H9 (cell line): ENCODE measurements at regions not wholly inside any gene's neighbourhood (a gene's known extent, or its start where the extent isn't known, plus 50 kb on each side); places are given as distances from the start of the nearest gene placed in this dataset.

ENCODE experiments used
- DNase-seq: peaks from one replicate; pipeline ENCODE4 v3.0.0-alpha.2; 2017
- H2AFZ ChIP-seq: one replicate; pipeline ENCODE4 v1.6.1; 2013; ENCODE audit warnings: mild to moderate bottlenecking, low read length, control low read depth, moderate library complexity
- H2AK5ac ChIP-seq: 2 replicates; pipeline ENCODE4 v1.6.1; 2013; ENCODE audit warnings: low read length, control low read depth, mixed read lengths; ENCODE audit not compliant: insufficient read length
- H2BK120ac ChIP-seq: one replicate; pipeline ENCODE4 v1.6.1; 2013; ENCODE audit warnings: low read depth, mild to moderate bottlenecking, low read length, control low read depth, inconsistent platforms; ENCODE audit not compliant: poor library complexity, severe bottlenecking
- H2BK12ac ChIP-seq: 2 replicates; pipeline ENCODE4 v1.6.1; 2013; ENCODE audit warnings: low read length, control low read depth, mixed read lengths, low read depth; ENCODE audit not compliant: insufficient read length
- H2BK15ac ChIP-seq: 2 replicates; pipeline ENCODE4 v1.6.1; 2013; ENCODE audit warnings: low read depth, low read length, control low read depth
- H2BK20ac ChIP-seq: one replicate; pipeline ENCODE4 v1.6.1; 2013; ENCODE audit warnings: low read depth, mild to moderate bottlenecking, low read length, control low read depth, inconsistent platforms; ENCODE audit not compliant: poor library complexity, severe bottlenecking
- H2BK5ac ChIP-seq: 2 replicates; pipeline ENCODE4 v1.6.1; 2013; ENCODE audit warnings: low read length, control low read depth, mixed read lengths; ENCODE audit not compliant: insufficient read length
- H3K14ac ChIP-seq: 2 replicates; pipeline ENCODE4 v1.6.1; 2013; ENCODE audit warnings: low read length, control low read depth; ENCODE audit not compliant: insufficient read depth
- H3K18ac ChIP-seq: 2 replicates; pipeline ENCODE4 v1.6.1; 2013; ENCODE audit warnings: low read depth, mild to moderate bottlenecking, mixed read lengths, low read length, control low read depth; ENCODE audit not compliant: insufficient read length
- H3K23ac ChIP-seq: 2 replicates; pipeline ENCODE4 v1.6.1; 2013; ENCODE audit warnings: low read length, control low read depth, mixed read lengths, low read depth; ENCODE audit not compliant: insufficient read length
- H3K23me2 ChIP-seq: 2 replicates; pipeline ENCODE4 v1.6.1; 2013; ENCODE audit warnings: low read depth, mild to moderate bottlenecking, mixed read lengths, low read length, control low read depth; ENCODE audit not compliant: insufficient read length, poor library complexity, severe bottlenecking
- H3K27ac ChIP-seq: 2 replicates; pipeline ENCODE4 v1.5.1; 2013; ENCODE audit warnings: low read length, control low read depth, mixed read lengths, low read depth; ENCODE audit not compliant: insufficient read length
- H3K27me3 ChIP-seq: 2 replicates; pipeline ENCODE4 v1.6.1; 2013; ENCODE audit warnings: low read length, control low read depth, inconsistent platforms; ENCODE audit not compliant: insufficient read depth
- H3K4ac ChIP-seq: 2 replicates; pipeline ENCODE4 v1.6.1; 2013; ENCODE audit warnings: low read depth, mild to moderate bottlenecking, control low read depth, inconsistent platforms, low read length, moderate library complexity
- H3K4me1 ChIP-seq: 2 replicates; pipeline ENCODE4 v1.6.1; 2013; ENCODE audit warnings: low read length, control low read depth, inconsistent platforms; ENCODE audit not compliant: insufficient read depth
- H3K4me2 ChIP-seq: 2 replicates; pipeline ENCODE4 v1.6.1; 2013; ENCODE audit warnings: low read length, control low read depth, mixed read lengths; ENCODE audit not compliant: insufficient read length, insufficient read depth
- H3K56ac ChIP-seq: 2 replicates; pipeline ENCODE4 v1.6.1; 2013; ENCODE audit warnings: low read depth, mild to moderate bottlenecking, mixed read lengths, low read length, control low read depth; ENCODE audit not compliant: insufficient read length
- H3K79me1 ChIP-seq: 2 replicates; pipeline ENCODE4 v1.6.1; 2013; ENCODE audit warnings: low read depth, mild to moderate bottlenecking, moderate library complexity, low read length, control low read depth, inconsistent platforms; ENCODE audit not compliant: insufficient read depth, poor library complexity, severe bottlenecking
- H3K79me2 ChIP-seq: 2 replicates; pipeline ENCODE4 v1.6.1; 2013; ENCODE audit warnings: low read length, control low read depth, inconsistent platforms; ENCODE audit not compliant: insufficient read depth
- H3K9ac ChIP-seq: 2 replicates; pipeline ENCODE4 v1.6.1; 2013; ENCODE audit warnings: low read length, control low read depth, mixed read lengths; ENCODE audit not compliant: insufficient read length; ENCODE audit errors: extremely low read depth
- H3K9me3 ChIP-seq: one replicate; pipeline ENCODE4 v1.6.1; 2013; ENCODE audit warnings: low read depth, low read length, inconsistent platforms; ENCODE audit not compliant: control insufficient read depth
- H3T11ph ChIP-seq: one replicate; pipeline ENCODE4 v1.6.1; 2013; ENCODE audit warnings: mild to moderate bottlenecking, low read length, control low read depth, inconsistent platforms
- H4K20me1 ChIP-seq: one replicate; pipeline ENCODE4 v1.6.1; 2013; ENCODE audit not compliant: control insufficient read depth, insufficient read length, insufficient read depth
- H4K5ac ChIP-seq: 2 replicates; pipeline ENCODE4 v1.6.1; 2013; ENCODE audit warnings: low read depth, mild to moderate bottlenecking, mixed read lengths, low read length, control low read depth; ENCODE audit not compliant: insufficient read length
- H4K8ac ChIP-seq: replicated peaks from 2 replicates; pipeline ENCODE4 v1.6.1; 2013; ENCODE audit warnings: low read length, control low read depth, mixed read lengths, low read depth; ENCODE audit not compliant: insufficient read length
- H4K91ac ChIP-seq: 2 replicates; pipeline ENCODE4 v1.6.1; 2013; ENCODE audit warnings: low read depth, mild to moderate bottlenecking, moderate library complexity, mixed read lengths, low read length, control low read depth; ENCODE audit not compliant: insufficient read length
- H3K27ac Mint-ChIP-seq, 3 experiments: 2 replicates in 2 of 3; 3 replicates in 1 of 3; pipeline ENCODE4 v1.8.0; 2020 to 2021; ENCODE audit warnings: mixed read lengths in 3 of 3, mild to moderate bottlenecking in 1 of 3, moderate library complexity in 1 of 3
- H3K27me3 Mint-ChIP-seq: 2 replicates; pipeline ENCODE4 v1.8.0; 2021; ENCODE audit warnings: low read depth, mild to moderate bottlenecking, moderate library complexity, mixed read lengths
- H3K36me3 Mint-ChIP-seq, 3 experiments: 2 replicates in 2 of 3; 3 replicates in 1 of 3; pipeline ENCODE4 v1.8.0; 2020 to 2021; ENCODE audit warnings: low read depth in 3 of 3, mixed read lengths in 3 of 3; ENCODE audit not compliant: insufficient read depth in 1 of 3
- H3K4me1 Mint-ChIP-seq, 2 experiments: 2 replicates each; pipeline ENCODE4 v1.8.0; 2020; ENCODE audit warnings: mixed read lengths in 2 of 2
- H3K4me3 Mint-ChIP-seq, 2 experiments: 2 replicates in 1 of 2; 3 replicates in 1 of 2; pipeline ENCODE4 v1.8.0; 2020 to 2021; ENCODE audit warnings: mild to moderate bottlenecking in 2 of 2, mixed read lengths in 2 of 2, moderate library complexity in 1 of 2
- H3K9me3 Mint-ChIP-seq, 2 experiments: 2 replicates in 1 of 2; 3 replicates in 1 of 2; pipeline ENCODE4 v1.8.0; 2020; ENCODE audit warnings: mild to moderate bottlenecking in 2 of 2, mixed read lengths in 2 of 2, moderate library complexity in 1 of 2
- WGBS: extraction: QIAGEN DNeasy Blood & Tissue Kit; methylation state at CpG from one replicate; pipeline ENCODE4 v1.1.7; 2013; ENCODE audit warnings: missing lambda C conversion rate, low lambda C conversion rate, mixed read lengths; ENCODE audit not compliant: insufficient read length; ENCODE audit errors: extremely low coverage; 5-methylcytosine and 5-hydroxymethylcytosine counted together
- TF ChIP-seq, protein P1 (sequence below): fragments of 200-600 bp; sonication (generic); conservative IDR thresholded peaks from 3 replicates; pipeline ENCODE4 v1.8.0; 2021; ENCODE audit warnings: antibody characterized with exemption, mild to moderate bottlenecking

DNA sequence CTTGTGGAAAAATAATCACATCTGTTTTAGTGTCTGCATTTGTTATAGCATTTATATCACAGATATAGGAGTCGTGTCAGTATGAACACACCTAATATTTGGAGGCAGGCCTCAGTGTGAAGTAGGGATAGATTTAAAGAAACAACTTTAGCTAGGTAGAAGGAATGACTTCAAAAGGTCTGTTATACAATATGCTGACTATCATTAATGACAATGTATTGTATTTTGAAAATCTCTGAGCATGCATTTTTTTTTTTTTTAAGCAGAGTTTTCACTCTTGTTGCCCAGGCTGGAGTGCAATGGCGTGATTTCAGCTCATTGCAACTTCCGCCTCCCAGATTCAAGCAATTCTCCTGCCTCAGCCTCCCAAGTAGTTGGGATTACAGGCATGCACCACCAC is 248.3 kb downstream of the EN1 start:
- no peaks in the 10 kb centered on the region for H3K79me1 ChIP-seq
- H2BK5ac ChIP-seq: no peak overlapping the region
- no peaks in the 10 kb centered on the region for H3K23me2 ChIP-seq
- H3K4me1 ChIP-seq: no peaks in the 10 kb centered on the region
- H3K27me3 ChIP-seq: no peaks in the 10 kb centered on the region
- H2BK15ac ChIP-seq: no peak overlapping the region
- peaks cover 4 to 26% (median 10%) of the 10 kb centered on the region in 3 experiments; a peak in 6 of 7 replicates for H3K36me3 Mint-ChIP-seq
- peaks cover 4% of the 10 kb centered on the region; the same call in 1 of the 2 replicates for H3K27me3 Mint-ChIP-seq
- H3K9me3 Mint-ChIP-seq: peaks cover 33 to 37% of the 10 kb centered on the region in 2 experiments; a peak in 4 of 5 replicates
- no peak overlapping the region for H3K4ac ChIP-seq
- no peak overlapping the region for H3K4me3 Mint-ChIP-seq
- H2AFZ ChIP-seq: no peak overlapping the region
- H3K56ac ChIP-seq: no peak overlapping the region
- peaks cover 0 to 3% of the 10 kb centered on the region in 2 experiments; a peak in 2 of 4 replicates for H3K4me1 Mint-ChIP-seq
- H3K23ac ChIP-seq: no peak overlapping the region
- H3K4me2 ChIP-seq: no peak overlapping the region
- DNase-seq: no peak
- H3K9me3 ChIP-seq: peaks cover 14% of the 10 kb centered on the region
- H2AK5ac ChIP-seq: no peak overlapping the region
- H3K27ac ChIP-seq: no peak overlapping the region
- no peak overlapping the region for H3T11ph ChIP-seq
- WGBS: no CpG with 5 or more reads among the region's 3 CpGs
- H4K91ac ChIP-seq: no peak overlapping the region
- no peak overlapping the region for H2BK120ac ChIP-seq
- TF ChIP-seq, protein P1, sequence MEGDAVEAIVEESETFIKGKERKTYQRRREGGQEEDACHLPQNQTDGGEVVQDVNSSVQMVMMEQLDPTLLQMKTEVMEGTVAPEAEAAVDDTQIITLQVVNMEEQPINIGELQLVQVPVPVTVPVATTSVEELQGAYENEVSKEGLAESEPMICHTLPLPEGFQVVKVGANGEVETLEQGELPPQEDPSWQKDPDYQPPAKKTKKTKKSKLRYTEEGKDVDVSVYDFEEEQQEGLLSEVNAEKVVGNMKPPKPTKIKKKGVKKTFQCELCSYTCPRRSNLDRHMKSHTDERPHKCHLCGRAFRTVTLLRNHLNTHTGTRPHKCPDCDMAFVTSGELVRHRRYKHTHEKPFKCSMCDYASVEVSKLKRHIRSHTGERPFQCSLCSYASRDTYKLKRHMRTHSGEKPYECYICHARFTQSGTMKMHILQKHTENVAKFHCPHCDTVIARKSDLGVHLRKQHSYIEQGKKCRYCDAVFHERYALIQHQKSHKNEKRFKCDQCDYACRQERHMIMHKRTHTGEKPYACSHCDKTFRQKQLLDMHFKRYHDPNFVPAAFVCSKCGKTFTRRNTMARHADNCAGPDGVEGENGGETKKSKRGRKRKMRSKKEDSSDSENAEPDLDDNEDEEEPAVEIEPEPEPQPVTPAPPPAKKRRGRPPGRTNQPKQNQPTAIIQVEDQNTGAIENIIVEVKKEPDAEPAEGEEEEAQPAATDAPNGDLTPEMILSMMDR: no peak
- H3K27ac Mint-ChIP-seq: no peak overlapping the region
- H4K5ac ChIP-seq: no peak overlapping the region
- no peak overlapping the region for H3K18ac ChIP-seq
- no peak overlapping the region for H2BK20ac ChIP-seq
- H3K79me2 ChIP-seq: no peaks in the 10 kb centered on the region; the same call in 1 of the 2 replicates
- H4K8ac ChIP-seq: no peak overlapping the region
- H3K9ac ChIP-seq: no peak overlapping the region
- no peaks in the 10 kb centered on the region for H4K20me1 ChIP-seq
- no peak overlapping the region for H2BK12ac ChIP-seq
- H3K14ac ChIP-seq: no peak overlapping the region
